T47D (cell line): ENCODE measurements at regions not wholly inside any gene's neighbourhood (a gene's known extent, or its start where the extent isn't known, plus 50 kb on each side); places are given as distances from the start of the nearest gene placed in this dataset.
"Not testable (repeated sequence)": the region's sequence is repeated elsewhere in the genome, so short reads cannot be mapped to it uniquely, and the experiment has no call there.

Source experiments
- DNase-seq, 2 experiments: peaks; one replicate each; pipeline versions ENCODE4 v3.0.0 to v3.0.0-alpha.2; 2011 to 2012; ENCODE audit warnings: low read depth in 1 of 2, low spot score in 1 of 2
- JUND ChIP-seq: IDR thresholded peaks from 2 replicates; pipeline ENCODE4 v1.6.1; 2012; ENCODE audit warnings: low read depth
- in situ Hi-C: cut with HindIII; loops from 2 replicates; pipeline ENCODE4 v1.10.0; 2016; ENCODE audit warnings: low sequenced_read_pairs, low pct_unique_long_range_greater_than_20kb

DNA sequence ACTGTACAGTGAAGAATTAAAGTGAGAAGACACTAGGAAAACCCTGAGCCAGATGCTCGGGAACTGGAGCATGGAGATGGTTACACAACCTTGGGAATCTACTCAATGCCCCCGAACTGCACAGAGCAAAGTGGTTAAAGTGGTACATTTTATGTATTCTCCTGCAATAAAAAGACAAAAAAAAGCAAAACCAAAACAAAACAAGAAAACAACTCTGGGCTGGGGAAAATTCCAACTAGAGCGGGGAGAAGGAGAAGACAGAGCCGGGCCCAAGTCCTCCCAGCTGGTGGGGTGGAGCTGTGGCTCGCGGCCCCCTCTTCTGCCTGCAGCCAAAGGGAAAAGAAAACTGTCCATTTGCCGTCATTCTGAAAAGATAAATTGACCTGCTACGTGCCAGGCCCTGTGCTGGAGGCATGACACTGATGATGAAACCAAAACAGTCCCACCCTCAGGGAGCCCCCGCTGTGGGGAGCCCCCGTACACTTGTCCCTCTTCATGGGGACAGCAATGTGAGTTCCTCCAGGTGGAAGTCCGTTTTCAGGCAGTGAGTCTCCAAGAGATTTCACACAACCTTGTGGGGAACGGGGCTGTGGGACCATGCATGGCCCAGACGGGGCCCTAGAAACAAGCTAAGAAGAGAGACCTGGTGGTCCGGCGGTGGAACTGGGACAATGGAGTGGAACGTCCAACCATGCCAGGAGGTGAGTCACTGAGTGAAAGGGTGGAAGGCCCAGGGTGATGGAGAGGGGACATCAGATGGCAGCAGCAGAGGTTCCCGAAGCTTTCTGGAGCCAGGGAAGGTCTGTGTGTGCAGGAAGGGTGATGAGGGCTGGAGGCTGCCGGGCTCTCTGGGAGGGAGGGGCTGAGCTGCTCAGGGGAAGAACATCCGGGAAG is 114.8 kb upstream of the COL5A1 start:
- DNase-seq: no peak
- in situ Hi-C loops: no loop called here
- TF ChIP-seq JUND: no peak

DNA sequence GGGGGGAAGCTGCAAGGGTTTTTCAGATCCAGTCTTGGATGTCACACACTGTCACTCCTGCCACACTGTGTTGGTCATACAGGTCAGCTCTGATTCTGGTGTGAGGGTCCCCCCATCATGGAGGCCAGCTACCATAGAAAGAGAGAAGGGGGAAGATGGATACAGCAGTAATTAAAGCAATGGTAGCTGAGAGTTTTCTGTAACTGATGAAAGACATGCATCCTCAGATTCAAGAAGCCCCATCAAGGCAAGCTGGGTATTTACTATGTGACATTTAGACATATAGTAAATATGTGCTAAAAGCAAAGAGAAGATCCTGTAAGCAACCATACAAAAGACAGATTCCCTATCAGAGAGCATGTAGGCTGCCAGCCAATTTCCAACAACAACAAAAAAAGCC is 110.9 kb upstream of the COL5A1 start:
- in situ Hi-C loops: no loop called here
- DNase-seq: no peak
- no peak for TF ChIP-seq JUND

DNA sequence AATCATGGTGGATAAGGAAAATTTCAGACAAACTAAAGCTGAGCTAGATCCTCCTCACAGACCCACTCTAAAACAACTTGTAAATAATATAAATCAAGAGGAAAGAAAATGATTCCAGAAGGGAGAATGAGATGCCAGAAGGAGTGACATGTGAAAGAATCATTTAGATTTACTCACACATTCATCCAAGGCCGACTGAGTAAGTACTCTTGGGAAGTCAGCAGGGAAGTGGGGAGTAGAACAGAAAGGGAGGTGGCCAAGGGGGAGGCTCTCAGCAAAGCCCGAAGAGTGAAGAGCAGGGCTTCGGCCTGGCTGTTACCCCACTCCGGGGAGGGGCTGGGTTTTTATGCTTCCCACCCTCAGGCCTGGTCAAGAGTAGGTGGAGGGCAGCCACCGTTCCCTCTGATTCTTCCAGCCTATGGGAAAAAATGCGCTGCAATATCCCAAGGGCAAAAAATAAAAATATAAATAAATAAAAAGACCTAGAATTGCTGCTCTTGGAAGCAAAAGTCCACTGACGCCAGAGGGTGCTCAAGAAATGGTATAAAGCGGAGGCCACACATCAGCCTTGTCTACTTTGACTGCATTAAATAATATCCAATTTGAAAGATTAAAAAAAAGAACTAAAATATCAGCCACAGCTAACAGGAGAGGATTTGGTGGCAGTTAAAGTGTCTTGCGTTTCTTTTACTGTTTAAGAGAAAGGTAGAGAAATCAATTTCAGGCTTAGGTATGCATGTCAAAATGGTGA is 110.2 kb upstream of the COL5A1 start:
- no peak for TF ChIP-seq JUND
- in situ Hi-C loops: no loop called here
- DNase-seq: no peak

DNA sequence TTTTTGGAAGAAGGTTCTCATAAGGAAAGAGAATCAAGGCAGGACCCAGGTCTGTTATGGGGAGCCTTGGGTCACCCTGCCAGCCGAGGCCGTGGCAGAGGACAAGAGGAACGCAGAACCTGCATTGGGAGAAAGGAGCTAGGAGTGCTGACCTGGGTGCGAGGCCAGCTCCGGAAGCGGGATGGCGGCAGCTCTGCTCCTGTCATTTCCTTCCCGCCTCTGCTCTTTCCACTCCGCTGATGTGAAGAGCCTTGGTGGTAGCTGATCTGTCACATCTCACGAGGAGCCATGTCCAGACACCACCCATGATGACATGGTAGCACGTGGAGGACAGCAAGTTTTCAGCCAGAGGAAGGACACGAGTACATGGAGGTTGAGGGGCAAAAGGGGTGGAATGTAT is 109.5 kb upstream of the COL5A1 start:
- in situ Hi-C loops: no loop called here
- TF ChIP-seq JUND: no peak
- no peak for DNase-seq

GRCh38 chr9:134532661-134533060 is 108.9 kb upstream of the COL5A1 start:
- in situ Hi-C loops, DNase-seq: not testable (repeated sequence)

DNA sequence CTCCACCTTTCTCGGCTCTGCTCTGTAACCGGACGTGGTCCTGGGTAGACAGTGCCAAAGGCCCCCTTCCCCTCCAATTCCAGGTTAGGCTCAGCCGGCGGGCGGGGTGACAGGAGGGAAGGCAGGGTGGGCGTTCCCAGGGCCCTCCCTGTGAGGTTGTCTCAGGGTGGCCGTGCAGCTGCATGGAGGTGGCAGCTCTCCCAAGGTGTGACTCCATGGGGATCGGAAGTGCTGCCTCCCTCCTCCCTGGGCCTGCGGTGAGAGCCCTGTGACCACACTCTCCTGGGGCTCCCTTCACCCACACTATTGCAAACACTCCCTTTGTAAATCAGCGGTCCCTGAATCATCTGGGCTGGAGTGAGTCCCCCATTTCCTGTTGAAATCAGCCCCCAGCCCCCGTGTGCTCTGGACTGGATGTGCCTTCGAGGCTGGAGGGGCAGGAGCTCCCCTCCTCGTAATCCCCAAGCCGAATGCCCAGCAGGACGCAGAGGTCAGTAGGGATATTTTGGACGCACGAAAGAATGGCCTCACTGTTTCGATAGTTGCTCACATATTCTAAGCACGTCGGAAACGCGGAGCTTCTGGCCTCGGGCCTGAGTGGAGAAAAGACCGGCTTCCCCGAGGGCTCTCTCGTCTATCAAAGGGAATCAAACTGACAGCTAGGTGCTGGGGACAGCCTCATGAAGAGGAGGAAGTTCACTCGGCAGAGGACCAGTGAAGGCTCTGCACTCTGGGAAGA is 107.6 kb upstream of the COL5A1 start:
- no peak for DNase-seq
- no peak for TF ChIP-seq JUND
- in situ Hi-C loops: no loop called here

DNA sequence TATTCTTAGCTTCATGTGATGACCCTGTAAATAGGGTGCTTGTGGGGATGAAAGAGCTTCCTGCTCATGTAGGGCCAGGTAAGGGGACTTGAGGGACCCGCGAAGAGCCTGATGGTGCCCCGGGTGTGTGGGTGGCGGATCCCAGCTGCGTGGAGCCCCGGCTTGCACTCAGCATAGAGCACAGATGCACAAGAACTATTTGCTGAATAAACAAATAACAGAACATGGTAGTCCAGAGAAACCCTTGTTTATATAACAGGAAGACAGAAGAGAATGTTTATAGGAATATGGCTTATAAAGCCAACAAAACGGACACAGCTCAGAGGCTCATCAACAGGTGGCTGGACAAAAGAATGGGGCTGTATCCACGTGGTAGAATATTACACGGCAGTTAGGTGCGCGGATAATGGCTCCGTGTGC is 106.9 kb upstream of the COL5A1 start:
- no peak for DNase-seq
- in situ Hi-C loops: no loop called here
- TF ChIP-seq JUND: no peak

GRCh38 chr9:134535171-134535570 is 106.4 kb upstream of the COL5A1 start:
- DNase-seq: no peak
- in situ Hi-C loops: no loop called here
- no peak for TF ChIP-seq JUND

DNA sequence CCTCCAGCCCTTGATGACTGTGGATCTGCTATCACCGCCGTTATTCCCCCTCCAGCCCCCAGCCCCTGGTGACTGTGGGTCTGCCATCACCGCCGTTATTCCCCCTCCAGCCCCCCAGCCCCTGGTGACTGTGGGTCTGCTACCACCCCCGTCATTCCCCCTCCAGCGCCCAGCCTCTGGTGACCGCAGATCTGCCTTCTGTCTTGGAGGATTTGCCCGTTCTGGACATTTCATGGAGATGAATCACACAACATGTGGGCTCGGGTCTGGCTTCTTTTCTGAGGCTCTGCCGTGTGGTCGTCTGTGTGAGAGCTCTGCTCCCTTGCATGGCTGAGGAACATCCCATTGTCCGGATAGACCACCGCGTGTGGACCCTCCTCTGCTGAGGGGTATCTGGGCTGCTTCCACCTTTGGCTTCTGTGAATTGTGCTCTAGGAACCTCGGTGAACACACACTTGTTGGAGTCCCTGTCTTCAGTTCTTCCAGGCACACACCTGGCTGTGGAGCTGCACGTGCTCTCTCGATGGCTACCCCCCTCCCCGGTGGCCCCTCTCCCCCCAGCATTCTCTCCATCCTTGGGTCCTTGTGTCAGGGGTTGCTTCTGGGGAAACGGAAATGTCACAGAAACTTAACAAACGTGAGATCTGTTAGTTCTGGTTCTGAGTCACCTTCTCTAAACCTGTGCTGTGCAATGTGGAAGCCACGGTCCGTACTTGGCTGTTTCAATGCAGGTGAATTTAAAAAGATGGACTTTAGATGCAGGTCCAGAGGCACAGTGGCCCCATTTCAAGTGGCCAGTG is 105.3 kb upstream of the COL5A1 start:
- no peak for DNase-seq
- in situ Hi-C loops: no loop called here
- no peak for TF ChIP-seq JUND

DNA sequence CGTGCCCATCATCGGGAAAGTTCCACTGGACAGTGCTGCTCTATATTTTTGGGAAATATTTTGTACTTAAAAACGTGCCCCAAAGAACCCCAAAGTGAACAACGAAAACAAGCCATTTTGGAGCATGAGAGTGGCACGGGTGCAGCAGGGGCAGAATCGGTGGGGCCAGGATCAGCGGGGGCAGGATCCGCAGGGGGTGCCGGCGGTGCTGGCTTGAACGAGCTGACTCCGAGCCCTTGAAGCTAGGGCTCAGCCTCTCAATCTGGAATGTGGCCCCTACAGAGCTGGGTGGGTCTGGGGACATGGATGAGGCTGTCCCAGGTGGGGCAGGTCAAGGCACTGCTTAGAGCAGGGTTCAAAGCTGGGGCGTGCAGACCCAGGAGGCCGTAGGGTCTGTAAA is 104.7 kb upstream of the COL5A1 start:
- in situ Hi-C loops: no loop called here
- DNase-seq: no peak
- no peak for TF ChIP-seq JUND

DNA sequence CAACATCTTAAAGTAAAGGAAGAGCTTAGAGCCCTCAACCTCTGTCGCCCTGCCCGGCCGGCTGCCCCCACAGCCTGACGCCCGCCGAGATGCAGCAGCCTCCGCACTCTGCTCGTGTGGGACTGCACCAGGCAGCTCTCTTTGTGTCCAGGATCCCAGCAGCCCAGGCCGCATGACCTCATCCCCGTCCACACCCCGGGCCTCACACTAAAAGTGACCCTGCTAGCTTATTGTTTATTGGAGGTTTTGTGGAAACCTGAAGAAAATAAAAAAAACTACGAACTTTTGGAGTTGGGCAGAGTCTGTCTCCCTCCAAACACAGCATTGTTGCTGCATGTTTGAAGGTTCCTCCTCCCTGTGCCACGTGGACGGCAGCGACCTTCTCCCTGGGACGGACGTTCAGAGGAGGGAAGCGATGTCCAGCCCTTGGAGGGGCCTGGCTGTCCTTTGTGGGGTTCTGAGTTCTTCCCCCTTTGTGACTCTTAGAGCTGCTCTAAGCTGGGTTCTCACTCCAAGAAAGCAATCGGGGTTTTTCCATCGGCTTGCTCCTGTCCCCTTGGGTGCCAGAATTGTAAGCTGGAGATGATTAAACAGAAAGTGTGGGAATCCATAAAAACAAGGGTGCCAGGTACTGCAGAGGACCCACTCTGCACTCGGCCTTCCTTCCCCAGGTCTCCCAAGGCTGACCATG is 103.5 kb upstream of the COL5A1 start:
- DNase-seq: no peak
- no peak for TF ChIP-seq JUND
- in situ Hi-C loops: no loop called here
